ENCODE measurements at regions not wholly inside any gene's neighbourhood (a gene's known extent, or its start where the extent isn't known, plus 50 kb on each side); places are given as distances from the start of the nearest gene placed in this dataset.
"Not testable (repeated sequence)": the region's sequence is repeated elsewhere in the genome, so short reads cannot be mapped to it uniquely, and the experiment has no call there.

DNA sequence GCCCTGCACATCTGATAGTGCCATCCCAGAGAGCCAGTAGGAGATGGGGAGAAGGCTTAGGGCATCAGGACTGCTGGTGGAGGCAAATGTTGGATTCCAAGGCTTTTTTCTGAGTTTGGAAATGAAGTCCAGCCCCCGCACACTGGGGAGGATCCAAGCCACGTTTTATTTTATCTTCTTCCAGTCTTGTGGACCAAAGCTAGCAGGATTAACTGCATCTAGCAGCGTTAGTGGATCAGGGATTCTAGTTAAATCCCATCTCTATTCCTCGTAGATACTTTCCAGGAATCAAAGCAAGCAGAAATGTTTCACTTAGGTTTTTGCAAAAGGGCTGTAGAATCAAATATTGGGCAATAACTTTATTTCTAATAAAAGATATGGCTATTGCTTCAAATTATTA, 114.7 kb upstream of the OR13F1 start:
- Mint-ChIP-seq H3K27ac (ENCODE audit: unreplicated experiment) (no peak overlapping the region), H3K27me3 (ENCODE audit: unreplicated experiment) (peaks cover 2% of the 10 kb centered on the region), H3K4me1 (ENCODE audit: unreplicated experiment) (no peaks in the 10 kb centered on the region), H3K36me3 (ENCODE audit: unreplicated experiment) (no peaks in the 10 kb centered on the region), H3K4me3 (ENCODE audit: unreplicated experiment) (no peak overlapping the region), H3K9me3 (ENCODE audit: unreplicated experiment) (peaks cover 2% of the 10 kb centered on the region)
- DNase-seq (ENCODE audit: extremely low spot score, unreplicated experiment), result no peak
- TF ChIP-seq, protein P1, sequence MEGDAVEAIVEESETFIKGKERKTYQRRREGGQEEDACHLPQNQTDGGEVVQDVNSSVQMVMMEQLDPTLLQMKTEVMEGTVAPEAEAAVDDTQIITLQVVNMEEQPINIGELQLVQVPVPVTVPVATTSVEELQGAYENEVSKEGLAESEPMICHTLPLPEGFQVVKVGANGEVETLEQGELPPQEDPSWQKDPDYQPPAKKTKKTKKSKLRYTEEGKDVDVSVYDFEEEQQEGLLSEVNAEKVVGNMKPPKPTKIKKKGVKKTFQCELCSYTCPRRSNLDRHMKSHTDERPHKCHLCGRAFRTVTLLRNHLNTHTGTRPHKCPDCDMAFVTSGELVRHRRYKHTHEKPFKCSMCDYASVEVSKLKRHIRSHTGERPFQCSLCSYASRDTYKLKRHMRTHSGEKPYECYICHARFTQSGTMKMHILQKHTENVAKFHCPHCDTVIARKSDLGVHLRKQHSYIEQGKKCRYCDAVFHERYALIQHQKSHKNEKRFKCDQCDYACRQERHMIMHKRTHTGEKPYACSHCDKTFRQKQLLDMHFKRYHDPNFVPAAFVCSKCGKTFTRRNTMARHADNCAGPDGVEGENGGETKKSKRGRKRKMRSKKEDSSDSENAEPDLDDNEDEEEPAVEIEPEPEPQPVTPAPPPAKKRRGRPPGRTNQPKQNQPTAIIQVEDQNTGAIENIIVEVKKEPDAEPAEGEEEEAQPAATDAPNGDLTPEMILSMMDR (IDR thresholded peaks at IDR 0.05), result no peak

DNA sequence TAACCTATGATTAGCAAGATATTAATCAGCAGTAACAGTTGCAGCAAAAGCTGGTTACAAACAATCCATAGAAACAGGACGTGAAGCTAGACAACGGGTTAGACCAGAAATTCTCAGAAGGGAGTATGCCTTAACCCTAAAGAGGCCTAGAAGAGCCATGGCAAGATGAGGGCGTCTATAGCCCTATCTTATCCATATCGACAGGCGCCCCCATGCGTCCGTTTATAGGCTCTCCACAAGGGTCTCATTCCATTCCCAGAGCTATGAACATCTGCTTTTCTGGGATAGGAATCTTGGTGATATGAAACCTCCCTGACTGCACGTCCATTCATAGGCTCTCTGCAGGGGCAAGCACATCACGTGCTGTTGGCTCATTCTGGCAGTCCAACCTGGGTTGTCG, 109.2 kb upstream of the OR13F1 start:
- not testable (repeated sequence) for H3K27ac Mint-ChIP-seq (ENCODE audit: unreplicated experiment); H3K27me3 Mint-ChIP-seq (ENCODE audit: unreplicated experiment); DNase-seq (ENCODE audit: extremely low spot score, unreplicated experiment); H3K4me3 Mint-ChIP-seq (ENCODE audit: unreplicated experiment); H3K36me3 Mint-ChIP-seq (ENCODE audit: unreplicated experiment); H3K4me1 Mint-ChIP-seq (ENCODE audit: unreplicated experiment); H3K9me3 Mint-ChIP-seq (ENCODE audit: unreplicated experiment)

DNA sequence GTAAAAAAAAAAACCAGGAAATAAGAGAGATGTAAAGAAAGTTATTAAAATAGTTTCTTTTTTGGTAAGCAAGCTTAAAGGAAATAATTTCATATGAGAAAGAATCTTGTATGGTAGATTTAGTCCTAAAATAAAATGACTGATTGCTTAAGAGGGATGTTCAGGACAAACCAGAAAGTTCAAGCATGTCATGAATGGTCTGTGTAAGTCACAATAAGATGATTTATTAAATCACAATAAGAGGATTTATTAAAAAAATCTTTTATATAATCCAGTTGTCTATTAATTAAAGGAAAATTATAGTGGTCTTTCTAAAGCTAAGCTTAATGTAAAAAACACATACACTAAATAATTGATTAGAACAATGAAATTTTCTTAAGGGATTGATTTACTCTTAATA, 91.8 kb upstream of the OR13F1 start:
- peaks cover 42% of the 10 kb centered on the region for H3K9me3 Mint-ChIP-seq (ENCODE audit: unreplicated experiment)
- TF ChIP-seq, protein P1 (IDR thresholded peaks at IDR 0.05), result no peak
- no peak for DNase-seq (ENCODE audit: extremely low spot score, unreplicated experiment)

DNA sequence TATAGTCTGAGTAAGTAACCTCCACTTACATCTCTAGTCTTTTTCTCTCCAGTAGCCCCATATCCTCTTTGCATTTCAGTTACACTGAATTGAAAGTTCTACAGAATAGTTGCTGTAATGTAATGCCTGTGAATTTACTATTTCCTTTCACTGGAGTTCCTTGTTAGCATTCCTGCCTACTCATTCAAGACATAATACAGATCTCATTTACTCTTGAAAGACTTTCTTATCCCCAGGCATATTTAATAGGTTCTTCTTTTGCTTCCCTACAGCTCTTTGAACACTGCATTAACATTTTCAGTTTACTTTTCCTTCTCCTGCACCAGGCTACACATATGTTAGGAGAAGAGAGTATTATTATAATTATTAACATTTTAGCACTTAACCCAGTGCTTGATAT, 87.6 kb upstream of the OR13F1 start:
- no peak for DNase-seq (ENCODE audit: extremely low spot score, unreplicated experiment)
- peaks cover 33% of the 10 kb centered on the region for H3K9me3 Mint-ChIP-seq (ENCODE audit: unreplicated experiment)
- H3K27me3 Mint-ChIP-seq (ENCODE audit: unreplicated experiment), result no peaks in the 10 kb centered on the region
- H3K27ac Mint-ChIP-seq (ENCODE audit: unreplicated experiment), result no peak overlapping the region
- TF ChIP-seq, protein P1 (IDR thresholded peaks at IDR 0.05), result no peak
- H3K4me3 Mint-ChIP-seq (ENCODE audit: unreplicated experiment), result no peak overlapping the region
- H3K36me3 Mint-ChIP-seq (ENCODE audit: unreplicated experiment), result no peaks in the 10 kb centered on the region
- no peaks in the 10 kb centered on the region for H3K4me1 Mint-ChIP-seq (ENCODE audit: unreplicated experiment)

More for the DNA sequence above, 91.8 kb upstream of the OR13F1 start:
- H3K4me3 Mint-ChIP-seq (ENCODE audit: unreplicated experiment), result no peak overlapping the region
- no peaks in the 10 kb centered on the region for H3K4me1 Mint-ChIP-seq (ENCODE audit: unreplicated experiment)
- no peaks in the 10 kb centered on the region for H3K36me3 Mint-ChIP-seq (ENCODE audit: unreplicated experiment)
- no peak overlapping the region for H3K27ac Mint-ChIP-seq (ENCODE audit: unreplicated experiment)
- H3K27me3 Mint-ChIP-seq (ENCODE audit: unreplicated experiment), result no peaks in the 10 kb centered on the region

DNA sequence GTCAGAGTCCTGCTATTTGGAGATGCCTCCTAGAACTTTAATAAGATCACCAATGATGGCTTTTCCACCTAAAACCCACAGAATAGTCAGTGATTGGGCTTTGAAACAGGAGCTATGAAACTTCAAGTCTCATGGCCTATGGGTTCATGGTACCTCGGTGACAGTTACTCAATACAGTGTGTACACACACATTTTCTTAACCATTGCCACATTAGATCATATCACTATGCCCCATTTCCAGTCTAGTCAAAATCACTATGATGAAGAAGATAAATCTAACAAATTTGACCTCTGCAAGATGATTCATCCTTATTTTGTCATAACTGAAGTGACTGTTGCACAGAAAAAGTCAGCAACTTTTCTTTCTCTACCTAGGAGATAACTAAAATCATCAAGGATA, 86.8 kb upstream of the OR13F1 start:
- Mint-ChIP-seq H3K27me3 (ENCODE audit: unreplicated experiment) (no peaks in the 10 kb centered on the region), H3K27ac (ENCODE audit: unreplicated experiment) (no peak overlapping the region), H3K9me3 (ENCODE audit: unreplicated experiment) (peaks cover 31% of the 10 kb centered on the region), H3K36me3 (ENCODE audit: unreplicated experiment) (no peaks in the 10 kb centered on the region), H3K4me1 (ENCODE audit: unreplicated experiment) (no peaks in the 10 kb centered on the region), H3K4me3 (ENCODE audit: unreplicated experiment) (no peak overlapping the region)
- DNase-seq (ENCODE audit: extremely low spot score, unreplicated experiment), result no peak
- TF ChIP-seq, protein P1 (IDR thresholded peaks at IDR 0.05), result no peak

DNA sequence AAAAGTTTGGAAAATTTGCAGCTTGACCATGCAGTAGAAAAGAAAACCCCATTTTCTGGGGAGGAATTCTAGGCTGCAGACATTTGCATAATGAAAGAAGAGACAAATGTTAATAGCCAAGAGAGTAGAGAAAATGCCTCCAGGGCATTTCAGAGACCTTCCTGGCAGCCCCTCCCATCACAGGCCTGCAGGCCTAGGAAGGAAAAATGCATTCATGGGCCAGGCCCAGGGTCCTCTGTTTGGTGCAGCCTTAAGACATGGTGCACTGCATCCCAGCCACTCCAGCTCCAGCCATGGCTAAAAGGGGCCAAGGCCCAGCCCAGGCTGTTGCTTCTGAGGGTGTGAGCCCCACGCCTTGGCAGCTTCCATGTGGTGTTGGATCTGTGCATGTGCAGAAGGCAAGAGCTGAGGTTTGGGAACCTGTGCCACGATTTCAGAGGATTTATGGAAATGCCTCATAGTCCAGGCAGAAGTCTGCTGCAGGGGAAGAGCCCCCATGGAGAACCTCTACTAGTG, 75.0 kb upstream of the OR13F1 start:
- no peaks in the 10 kb centered on the region for H3K36me3 Mint-ChIP-seq (ENCODE audit: unreplicated experiment)
- no peak for DNase-seq (ENCODE audit: extremely low spot score, unreplicated experiment)
- peaks cover 10% of the 10 kb centered on the region for H3K9me3 Mint-ChIP-seq (ENCODE audit: unreplicated experiment)
- no peaks in the 10 kb centered on the region for H3K4me1 Mint-ChIP-seq (ENCODE audit: unreplicated experiment)
- no peak overlapping the region for H3K4me3 Mint-ChIP-seq (ENCODE audit: unreplicated experiment)
- no peak overlapping the region for H3K27ac Mint-ChIP-seq (ENCODE audit: unreplicated experiment)
- TF ChIP-seq, protein P1 (IDR thresholded peaks at IDR 0.05), result no peak
- H3K27me3 Mint-ChIP-seq (ENCODE audit: unreplicated experiment), result no peaks in the 10 kb centered on the region

All from osteocyte (in vitro differentiated cells).